Osteoblast (primary cell): ENCODE measurements at regions not wholly inside any gene's neighbourhood (a gene's known extent, or its start where the extent isn't known, plus 50 kb on each side); places are given as distances from the start of the nearest gene placed in this dataset.
"Not testable (repeated sequence)": the region's sequence is repeated elsewhere in the genome, so short reads cannot be mapped to it uniquely, and the experiment has no call there.

Experiments used
- DNase-seq: peaks from one replicate; pipeline ENCODE4 v3.0.0; 2011; ENCODE audit warnings: low spot score, mixed read lengths; ENCODE audit not compliant: insufficient read length; ENCODE audit errors: missing footprints
- H2AFZ ChIP-seq: 2 replicates; pipeline ENCODE4 v1.6.0; 2011; ENCODE audit warnings: mild to moderate bottlenecking, low read length
- H3K27ac ChIP-seq: 2 replicates; pipeline ENCODE4 v1.5.1; 2011; ENCODE audit warnings: mild to moderate bottlenecking, low read depth, low read length, moderate library complexity
- H3K27me3 ChIP-seq: 2 replicates; pipeline ENCODE4 v1.6.0; 2012; ENCODE audit warnings: mild to moderate bottlenecking, control low read depth, inconsistent platforms, low read length, moderate library complexity; ENCODE audit not compliant: insufficient read depth
- H3K36me3 ChIP-seq: 2 replicates; pipeline ENCODE4 v1.5.1; 2011; ENCODE audit warnings: mild to moderate bottlenecking, low read length, control low read depth, moderate library complexity; ENCODE audit not compliant: insufficient read depth
- H3K4me1 ChIP-seq: 2 replicates; pipeline ENCODE4 v1.5.1; 2011; ENCODE audit warnings: mild to moderate bottlenecking, low read length, control low read depth, moderate library complexity; ENCODE audit not compliant: insufficient read depth
- H3K4me2 ChIP-seq: 2 replicates; pipeline ENCODE4 v1.6.0; 2011; ENCODE audit warnings: mild to moderate bottlenecking, low read length; ENCODE audit not compliant: insufficient read depth
- H3K4me3 ChIP-seq: fragments of 200-600 bp; sonication (generic); 3 replicates; pipeline ENCODE4 v1.5.1; 2012; ENCODE audit warnings: mild to moderate bottlenecking, low read length, inconsistent platforms; ENCODE audit not compliant: insufficient read depth
- H3K79me2 ChIP-seq: 2 replicates; pipeline ENCODE4 v1.6.0; 2012; ENCODE audit warnings: mild to moderate bottlenecking, low read length, control low read depth, inconsistent platforms; ENCODE audit not compliant: insufficient read depth
- H3K9me3 ChIP-seq: 2 replicates; pipeline ENCODE4 v1.5.1; 2011; ENCODE audit warnings: low read depth, low read length, control low read depth
- H4K20me1 ChIP-seq: 2 replicates; pipeline ENCODE4 v1.6.0; 2012; ENCODE audit warnings: mild to moderate bottlenecking, low read length, control low read depth; ENCODE audit not compliant: insufficient read depth
- CTCF ChIP-seq: IDR thresholded peaks from 2 replicates; pipeline ENCODE4 v1.5.1; 2011; ENCODE audit warnings: mild to moderate bottlenecking, low read depth, low read length, moderate library complexity; ENCODE audit errors: extremely low read depth

DNA sequence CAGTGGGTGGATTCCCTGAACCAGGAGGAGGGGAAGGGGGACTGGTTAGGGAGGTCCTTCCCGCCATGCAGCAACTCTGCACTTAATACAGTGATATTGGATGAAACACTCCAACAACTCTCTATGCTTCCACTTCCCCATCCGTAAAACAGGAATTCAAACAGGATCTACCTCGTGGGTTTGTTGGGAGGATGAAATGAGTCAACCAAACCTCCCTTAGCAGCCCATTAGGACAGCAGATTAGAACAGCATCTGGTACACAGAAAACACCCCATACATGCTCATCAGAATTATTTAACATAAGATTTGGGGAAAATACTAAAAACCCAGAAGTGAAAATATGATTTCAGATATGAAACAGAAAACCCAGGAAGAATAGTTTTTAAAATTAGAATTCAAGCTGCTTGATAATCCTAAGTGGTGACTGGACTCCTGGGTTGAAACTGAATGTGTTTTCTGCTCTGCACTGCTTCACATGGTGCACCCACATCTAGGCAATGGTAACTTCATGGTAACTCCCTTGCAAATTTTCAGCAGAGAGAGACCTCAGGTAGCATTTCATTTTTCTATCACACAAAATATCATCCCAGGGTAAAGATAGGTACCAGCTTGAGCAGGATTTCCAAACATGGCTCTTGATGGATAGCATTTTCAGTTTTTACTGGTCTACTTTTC lies 326.8 kb upstream of the FRG2C start:
- no peak overlapping the region for H3K4me3 ChIP-seq
- no peak for DNase-seq
- H3K9me3 ChIP-seq: no peaks in the 10 kb centered on the region
- peaks cover 9% of the 10 kb centered on the region for H3K4me1 ChIP-seq
- no peaks in the 10 kb centered on the region for H3K79me2 ChIP-seq
- no peak for TF ChIP-seq CTCF
- no peak overlapping the region for H2AFZ ChIP-seq
- H4K20me1 ChIP-seq: no peaks in the 10 kb centered on the region
- H3K27me3 ChIP-seq: peaks cover 14% of the 10 kb centered on the region
- no peak overlapping the region for H3K27ac ChIP-seq
- no peaks in the 10 kb centered on the region for H3K36me3 ChIP-seq
- no peak overlapping the region for H3K4me2 ChIP-seq

- Histone ChIP-seq H4K20me1 (no peaks in the 10 kb centered on the region), H3K27me3 (peaks cover 16% of the 10 kb centered on the region), H3K4me1 (no peaks in the 10 kb centered on the region), H3K4me2 (no peak overlapping the region), H3K4me3 (no peak overlapping the region), H3K27ac (no peak overlapping the region), H3K36me3 (no peaks in the 10 kb centered on the region), H3K79me2 (no peaks in the 10 kb centered on the region), H3K9me3 (no peaks in the 10 kb centered on the region), H2AFZ (no peak overlapping the region)
- no peak for DNase-seq
- no peak for TF ChIP-seq CTCF
Observed at GRCh38 chr3:75338342-75338741, 325.8 kb upstream of the FRG2C start.

DNA sequence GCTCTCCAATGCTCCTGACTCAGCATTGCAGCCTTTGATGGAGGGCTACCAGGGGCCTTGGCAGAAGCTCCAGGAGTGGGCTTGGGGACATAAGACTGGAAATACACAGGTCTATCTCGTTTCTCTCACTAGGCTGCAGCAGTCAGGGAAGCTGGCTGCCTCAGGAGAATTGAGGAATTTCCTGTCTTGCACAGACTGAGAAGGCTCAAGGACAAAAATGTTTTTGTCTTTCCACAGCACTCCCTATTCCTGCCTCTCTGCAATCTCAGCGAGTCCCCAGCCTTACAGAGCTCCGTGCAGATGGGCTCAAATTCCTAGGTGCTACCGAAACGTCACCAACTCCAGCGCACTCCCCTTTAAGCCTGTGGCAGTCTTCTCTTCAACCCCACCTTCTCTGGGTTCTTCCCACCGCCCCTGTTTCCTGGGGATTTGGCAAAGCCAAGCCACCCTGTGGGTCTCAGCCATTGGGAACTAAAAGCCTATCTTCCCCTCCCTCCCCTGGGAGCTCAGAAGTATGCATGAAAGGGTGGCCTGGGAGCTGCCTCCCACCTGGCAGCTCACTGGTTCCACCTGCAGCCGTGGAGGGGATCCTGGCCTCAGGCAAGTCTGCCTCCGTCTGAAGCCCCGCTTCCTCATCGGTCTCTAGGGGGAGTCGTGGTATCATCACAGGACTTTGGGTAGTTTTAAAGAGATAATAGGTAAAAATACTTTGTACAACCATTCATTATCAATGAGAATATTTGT lies 322.6 kb upstream of the FRG2C start:
- H3K9me3 ChIP-seq: no peaks in the 10 kb centered on the region
- no peak for TF ChIP-seq CTCF
- no peaks in the 10 kb centered on the region for H3K4me1 ChIP-seq
- no peaks in the 10 kb centered on the region for H3K36me3 ChIP-seq
- H3K79me2 ChIP-seq: no peaks in the 10 kb centered on the region
- H3K4me3 ChIP-seq: no peak overlapping the region
- no peak for DNase-seq
- H3K27ac ChIP-seq: no peak overlapping the region
- H2AFZ ChIP-seq: no peak overlapping the region
- H3K4me2 ChIP-seq: no peak overlapping the region
- no peaks in the 10 kb centered on the region for H4K20me1 ChIP-seq
- H3K27me3 ChIP-seq: peaks cover 19% of the 10 kb centered on the region

- no peak overlapping the region for H3K4me2 ChIP-seq
- H3K9me3 ChIP-seq: no peaks in the 10 kb centered on the region
- no peak for DNase-seq
- no peak overlapping the region for H2AFZ ChIP-seq
- peaks cover 19% of the 10 kb centered on the region for H3K27me3 ChIP-seq
- no peak overlapping the region for H3K4me3 ChIP-seq
- H3K79me2 ChIP-seq: no peaks in the 10 kb centered on the region
- no peaks in the 10 kb centered on the region for H3K36me3 ChIP-seq
- H4K20me1 ChIP-seq: no peaks in the 10 kb centered on the region
- H3K27ac ChIP-seq: no peak overlapping the region
- TF ChIP-seq CTCF: no peak
- H3K4me1 ChIP-seq: no peaks in the 10 kb centered on the region
Observed at GRCh38 chr3:75342425-75342824, 321.7 kb upstream of the FRG2C start.

DNA sequence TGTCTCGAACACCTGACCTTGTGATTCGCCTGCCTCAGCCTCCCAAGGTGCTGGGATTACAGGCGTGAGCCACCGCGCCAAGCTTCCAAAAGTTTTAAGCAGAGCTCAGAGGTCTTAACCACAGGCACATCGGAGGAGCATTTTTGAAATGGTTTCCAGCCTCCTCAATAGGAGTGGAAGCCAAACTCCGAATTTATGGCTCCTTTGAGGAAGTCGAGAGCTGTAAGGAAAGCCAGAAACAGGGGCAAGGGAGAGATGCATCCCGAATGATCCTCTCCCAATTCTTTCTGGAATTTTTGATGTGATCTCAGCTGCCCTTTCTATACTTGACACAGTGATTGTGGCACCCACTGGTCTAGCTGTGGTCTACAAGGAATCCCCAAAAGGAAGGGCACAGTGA lies 313.6 kb upstream of the FRG2C start:
- not testable (repeated sequence) for DNase-seq, H3K4me2 ChIP-seq, H3K79me2 ChIP-seq, H4K20me1 ChIP-seq, H3K4me1 ChIP-seq, H3K27ac ChIP-seq, H3K27me3 ChIP-seq, H3K4me3 ChIP-seq, H3K9me3 ChIP-seq, H3K36me3 ChIP-seq, H2AFZ ChIP-seq
